ENCODE measurements at regions not wholly inside any gene's neighbourhood (a gene's known extent, or its start where the extent isn't known, plus 50 kb on each side); places are given as distances from the start of the nearest gene placed in this dataset.

DNA sequence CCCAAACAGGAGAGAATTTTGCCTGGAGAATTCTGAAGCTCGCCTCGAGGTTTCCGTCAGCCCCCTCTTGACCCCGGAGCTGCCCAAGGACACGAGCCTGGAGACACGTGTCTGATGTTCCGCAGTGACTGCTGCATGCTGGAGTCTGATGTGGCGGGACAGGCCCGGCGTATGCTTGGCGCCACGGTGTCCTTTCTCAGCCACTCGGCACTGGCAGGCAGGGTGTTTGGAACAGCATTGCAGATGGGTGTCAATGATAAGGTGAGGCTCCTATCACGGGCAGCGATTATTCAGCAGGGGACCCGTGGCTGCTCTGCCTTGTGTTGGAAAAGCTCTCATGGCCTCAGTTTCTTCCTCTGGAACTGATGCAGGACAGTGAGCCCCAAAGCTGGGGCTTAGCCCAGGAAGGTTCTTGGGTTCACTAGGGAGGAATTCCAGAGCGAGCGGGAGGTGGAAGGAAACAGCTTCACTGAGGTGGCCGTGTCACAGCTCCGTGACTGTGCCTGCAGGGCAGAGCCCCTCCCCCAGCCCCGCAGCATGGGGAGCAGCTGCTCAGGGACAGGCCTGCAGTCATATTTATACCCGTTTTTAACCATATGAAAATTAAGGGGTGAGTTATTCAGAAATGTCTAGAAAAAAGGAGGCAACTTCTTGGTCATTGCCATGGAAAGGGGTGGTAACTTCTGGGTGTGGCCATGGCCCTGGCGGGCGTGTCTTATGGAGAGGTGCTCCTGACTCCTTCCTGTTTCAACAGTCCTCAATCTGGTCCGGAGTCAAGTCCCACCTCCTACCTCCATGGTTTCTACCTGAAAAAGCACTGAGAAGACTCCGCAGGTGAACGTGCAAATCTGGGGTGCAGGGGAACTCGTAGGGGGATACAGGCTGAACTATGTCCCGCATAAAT is 123.4 kb downstream of the SIK1 start:
- no peak for DNase-seq (ENCODE audit: low read depth)
- TF ChIP-seq, protein P1, sequence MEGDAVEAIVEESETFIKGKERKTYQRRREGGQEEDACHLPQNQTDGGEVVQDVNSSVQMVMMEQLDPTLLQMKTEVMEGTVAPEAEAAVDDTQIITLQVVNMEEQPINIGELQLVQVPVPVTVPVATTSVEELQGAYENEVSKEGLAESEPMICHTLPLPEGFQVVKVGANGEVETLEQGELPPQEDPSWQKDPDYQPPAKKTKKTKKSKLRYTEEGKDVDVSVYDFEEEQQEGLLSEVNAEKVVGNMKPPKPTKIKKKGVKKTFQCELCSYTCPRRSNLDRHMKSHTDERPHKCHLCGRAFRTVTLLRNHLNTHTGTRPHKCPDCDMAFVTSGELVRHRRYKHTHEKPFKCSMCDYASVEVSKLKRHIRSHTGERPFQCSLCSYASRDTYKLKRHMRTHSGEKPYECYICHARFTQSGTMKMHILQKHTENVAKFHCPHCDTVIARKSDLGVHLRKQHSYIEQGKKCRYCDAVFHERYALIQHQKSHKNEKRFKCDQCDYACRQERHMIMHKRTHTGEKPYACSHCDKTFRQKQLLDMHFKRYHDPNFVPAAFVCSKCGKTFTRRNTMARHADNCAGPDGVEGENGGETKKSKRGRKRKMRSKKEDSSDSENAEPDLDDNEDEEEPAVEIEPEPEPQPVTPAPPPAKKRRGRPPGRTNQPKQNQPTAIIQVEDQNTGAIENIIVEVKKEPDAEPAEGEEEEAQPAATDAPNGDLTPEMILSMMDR (IDR thresholded peaks at IDR 0.05; ENCODE audit: insufficient read depth, low read length): no peak
- no peak overlapping the region for H3K4me3 ChIP-seq (ENCODE audit: low read depth, low read length)

DNA sequence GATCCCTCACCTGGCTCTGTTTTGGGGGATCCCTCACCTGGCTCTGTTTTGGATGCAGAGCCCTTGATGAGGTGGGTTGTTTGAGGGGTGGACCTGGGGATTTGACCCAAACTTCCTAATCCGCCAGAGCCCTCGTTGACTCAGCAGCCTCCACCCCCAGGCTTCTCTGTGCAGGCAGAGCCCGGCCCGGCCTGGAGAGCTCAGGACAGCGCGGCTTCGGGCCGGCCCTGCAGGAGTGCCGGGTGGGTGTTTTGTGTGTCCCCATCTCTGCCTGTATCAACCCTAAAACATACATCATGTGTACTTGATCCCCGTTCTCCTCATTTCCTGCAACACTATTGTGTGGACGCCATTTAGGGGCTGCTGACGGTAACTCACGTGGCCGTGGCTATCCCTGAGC is 124.2 kb downstream of the SIK1 start:
- no peak for DNase-seq (ENCODE audit: low read depth)
- no peak overlapping the region for H3K4me3 ChIP-seq (ENCODE audit: low read depth, low read length)
- TF ChIP-seq, protein P1 (IDR thresholded peaks at IDR 0.05; ENCODE audit: insufficient read depth, low read length): no peak

DNA sequence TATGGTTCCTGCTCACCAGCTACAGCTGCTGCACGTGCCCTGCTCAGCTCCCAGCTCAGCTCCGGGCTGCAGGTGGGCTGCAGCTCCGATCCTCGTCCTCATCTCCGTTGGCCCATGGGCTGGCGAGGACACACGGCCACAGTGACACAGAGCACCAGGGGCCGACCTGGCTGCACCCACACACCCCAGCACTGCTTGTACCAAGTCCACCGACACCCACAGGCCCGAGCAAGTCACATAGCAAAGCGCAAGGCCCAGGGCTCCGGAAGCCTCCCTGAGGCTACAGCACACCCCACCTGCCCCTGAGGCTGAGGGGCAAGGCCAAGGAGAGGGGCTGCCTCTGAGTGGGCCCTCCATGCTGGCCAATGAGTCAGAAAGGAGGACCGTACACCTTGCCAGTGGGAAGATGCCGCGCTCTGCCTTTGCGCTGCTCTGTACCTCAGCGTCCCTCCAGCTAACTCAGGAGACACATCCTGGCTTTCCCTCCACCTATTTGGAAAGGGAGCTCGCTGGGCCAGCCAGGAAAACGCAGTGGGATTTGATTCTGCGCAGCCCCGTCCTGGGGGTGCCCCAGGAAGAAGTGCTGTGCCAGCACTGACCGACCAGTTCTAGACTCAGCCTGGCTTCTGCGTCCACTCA is 124.8 kb downstream of the SIK1 start:
- DNase-seq (ENCODE audit: low read depth): no peak
- H3K4me3 ChIP-seq (ENCODE audit: low read depth, low read length): no peak overlapping the region

DNA sequence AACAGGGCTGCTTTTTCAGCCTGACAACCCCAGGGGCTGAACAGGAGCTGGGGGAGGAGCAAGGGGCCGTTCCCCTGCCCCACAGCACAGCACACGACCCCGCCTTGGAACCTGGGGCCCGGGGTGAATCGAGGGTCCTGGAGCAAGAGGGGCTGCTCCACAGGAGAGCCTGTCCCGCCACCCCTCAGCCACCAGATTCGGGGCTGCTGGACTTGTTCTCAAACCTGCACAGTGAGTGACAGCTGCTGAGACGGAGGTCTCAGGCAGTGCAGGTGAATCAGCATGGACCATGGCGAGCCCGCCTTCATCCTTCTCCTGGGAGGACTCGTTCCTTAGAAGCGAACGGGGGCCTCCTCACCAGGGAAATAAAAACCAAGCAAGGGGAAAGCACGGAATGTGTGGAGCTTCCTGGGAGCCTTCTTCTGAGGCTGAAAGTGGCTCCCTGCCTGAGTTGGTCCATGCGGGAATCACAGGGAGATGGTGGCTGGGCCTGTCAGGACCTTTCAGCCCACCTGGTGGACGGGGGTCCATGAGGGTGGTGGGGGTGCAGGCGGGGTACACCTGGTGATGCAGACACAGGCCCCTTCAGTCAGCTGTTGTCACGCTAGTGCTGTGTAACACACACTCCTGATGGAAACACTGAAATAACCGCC is 125.4 kb downstream of the SIK1 start:
- H3K4me3 ChIP-seq (ENCODE audit: low read depth, low read length): no peak overlapping the region
- DNase-seq (ENCODE audit: low read depth): no peak
- TF ChIP-seq, protein P1 (IDR thresholded peaks at IDR 0.05; ENCODE audit: insufficient read depth, low read length): no peak

More for the DNA sequence above, 124.8 kb downstream of the SIK1 start:
- TF ChIP-seq, protein P1 (IDR thresholded peaks at IDR 0.05; ENCODE audit: insufficient read depth, low read length): no peak

DNA sequence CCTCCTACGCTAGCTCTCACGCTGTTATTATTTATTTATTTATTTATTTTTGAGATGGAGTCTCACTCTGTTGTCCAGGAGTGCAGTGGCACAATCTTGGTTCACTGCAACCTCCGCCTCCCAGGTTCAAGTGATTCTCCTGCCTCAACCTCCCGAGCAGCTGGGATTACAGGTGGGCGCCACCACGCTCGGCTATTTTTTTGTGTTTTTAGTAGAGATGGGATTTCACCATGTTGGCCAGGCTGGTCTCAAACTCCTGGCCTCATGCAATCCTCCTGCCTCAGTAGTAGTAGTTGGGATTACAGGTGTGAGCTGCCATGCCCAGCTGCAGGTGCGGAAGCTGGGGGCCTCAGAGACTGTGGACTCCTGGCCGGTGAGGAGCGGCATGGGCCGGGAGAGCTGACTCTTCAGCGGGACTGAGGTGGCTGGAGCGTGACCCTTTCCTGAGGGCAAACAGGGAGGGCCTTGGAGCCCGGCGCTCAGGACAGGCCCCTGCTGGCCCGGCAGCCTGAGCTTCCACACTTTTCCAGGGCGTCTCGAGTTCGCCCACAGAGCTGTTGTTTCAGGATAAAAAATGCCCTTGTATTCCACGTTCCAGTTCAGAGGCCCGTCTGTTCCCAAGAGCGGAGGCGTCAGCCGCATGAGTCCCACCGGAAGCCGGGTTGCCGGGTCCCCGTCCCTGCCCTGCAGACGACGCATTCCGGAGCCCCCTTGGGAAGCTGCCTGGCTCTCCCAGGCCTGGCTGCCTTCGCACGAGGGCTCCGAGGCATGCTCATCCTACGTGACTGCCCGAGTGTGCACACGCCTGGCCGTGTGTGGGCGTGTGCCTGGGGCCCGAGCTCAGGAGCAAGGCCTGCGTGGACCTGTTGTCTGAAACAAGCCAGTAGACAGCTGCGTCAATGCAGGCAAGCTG is 126.2 kb downstream of the SIK1 start:
- DNase-seq (ENCODE audit: low read depth): no peak
- no peak overlapping the region for H3K4me3 ChIP-seq (ENCODE audit: low read depth, low read length)
- TF ChIP-seq, protein P1 (IDR thresholded peaks at IDR 0.05; ENCODE audit: insufficient read depth, low read length): no peak

All from fibroblast of the aortic adventitia (primary cell).